Mucosa of descending colon (tissue), 3 donors: ENCODE measurements at regions not wholly inside any gene's neighbourhood (a gene's known extent, or its start where the extent isn't known, plus 50 kb on each side); places are given as distances from the start of the nearest gene placed in this dataset.
"Not testable (repeated sequence)": the region's sequence is repeated elsewhere in the genome, so short reads cannot be mapped to it uniquely, and the experiment has no call there.

Experiments
- ATAC-seq: fragments of 200-7000 bp; cut with Tn5 transposase; one replicate; pipeline ENCODE4 v1.9.1; 2020; ENCODE audit warnings: mild to moderate bottlenecking, moderate library complexity
- DNase-seq, 3 donors: peaks; one replicate each; pipeline ENCODE4 v3.0.0-alpha.2; 2020
- H3K36me3 ChIP-seq: fragments of 200-600 bp; one replicate; pipeline ENCODE4 v1.8.0; 2021; ENCODE audit warnings: low read depth, mild to moderate bottlenecking
- H3K4me1 ChIP-seq: fragments of 200-600 bp; one replicate; pipeline ENCODE4 v1.8.0; 2021; ENCODE audit warnings: low read depth, mild to moderate bottlenecking
- H3K4me3 ChIP-seq: fragments of 200-600 bp; one replicate; pipeline ENCODE4 v1.8.0; 2021; ENCODE audit warnings: mild to moderate bottlenecking
- H3K9me3 ChIP-seq: fragments of 200-600 bp; one replicate; pipeline ENCODE4 v1.8.0; 2021; ENCODE audit warnings: mild to moderate bottlenecking
- intact Hi-C, 2 donors: fragments of 100-400 bp; cut with DNase I in 1 of 2; cut with micrococcal nuclease in 1 of 2; formaldehyde crosslinking; loops; one replicate each; pipeline versions ENCODE4 v1.11.0 to v1.11.1; 2022; cut with DNase I, micrococcal nuclease
- TF ChIP-seq, protein P1 (sequence below): fragments of 200-600 bp; IDR thresholded peaks from one replicate; pipeline ENCODE4 v1.8.0; 2022; ENCODE audit warnings: antibody characterized with exemption, mild to moderate bottlenecking
- donor health status: DM: no; HTN: no; CAD: no; lungs with moderate emphysema.
- donor health status: DM: no; HTN: no; CAD: no.
- donor health status: DM: no; HTN: yes; CAD: no.

DNA sequence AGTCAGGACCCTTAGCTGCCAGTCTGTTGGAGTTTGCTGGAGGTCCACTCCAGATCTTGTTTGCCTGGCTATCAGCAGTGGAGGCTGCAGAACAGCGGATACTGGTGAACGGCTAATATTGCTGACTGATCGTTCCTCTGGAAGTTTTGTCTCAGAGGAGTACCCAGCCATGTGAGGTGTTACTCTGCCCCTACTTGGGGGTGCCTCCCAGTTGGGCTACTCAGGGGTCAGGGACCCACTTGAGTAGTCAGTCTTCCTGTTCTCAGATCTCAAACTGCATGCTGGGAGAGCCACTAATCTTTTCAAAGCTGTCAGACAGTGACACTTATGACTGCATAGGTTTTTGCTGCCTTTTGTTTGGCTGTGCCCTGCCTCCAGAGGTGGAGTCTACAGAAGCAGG, 160.5 kb downstream of the OR4A47 start:
- H3K4me3 ChIP-seq, intact Hi-C loops, H3K4me1 ChIP-seq, H3K36me3 ChIP-seq, ATAC-seq: not testable (repeated sequence)
- DNase-seq, result peak in 1 of 3 donors; percentile 6
- H3K9me3 ChIP-seq, result peaks cover 66% of the 10 kb centered on the region

DNA sequence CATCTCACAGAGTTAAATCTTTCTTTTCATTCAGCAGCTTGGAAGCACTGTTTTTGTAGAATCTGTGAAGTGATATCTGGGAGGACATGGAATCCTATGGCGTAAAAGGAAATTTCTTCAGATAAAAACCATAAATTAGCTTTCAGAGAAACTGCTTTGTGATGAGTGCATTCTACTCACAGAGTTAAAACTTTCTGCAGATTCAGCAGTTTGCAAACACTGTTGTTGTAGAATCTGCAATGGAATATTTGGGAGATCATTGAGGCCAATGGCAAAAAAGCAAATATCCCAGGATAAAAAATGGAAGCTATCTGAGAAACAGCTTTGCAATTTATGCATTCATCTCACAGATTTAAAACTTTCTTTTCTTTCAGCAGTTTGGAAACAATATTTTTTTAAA, 180.6 kb downstream of the OR4A47 start:
- Histone ChIP-seq H3K4me3 (no peak overlapping the region), H3K9me3 (peaks cover 97% of the 10 kb centered on the region), H3K4me1 (no peaks in the 10 kb centered on the region), H3K36me3 (no peaks in the 10 kb centered on the region)
- TF ChIP-seq, protein P1, sequence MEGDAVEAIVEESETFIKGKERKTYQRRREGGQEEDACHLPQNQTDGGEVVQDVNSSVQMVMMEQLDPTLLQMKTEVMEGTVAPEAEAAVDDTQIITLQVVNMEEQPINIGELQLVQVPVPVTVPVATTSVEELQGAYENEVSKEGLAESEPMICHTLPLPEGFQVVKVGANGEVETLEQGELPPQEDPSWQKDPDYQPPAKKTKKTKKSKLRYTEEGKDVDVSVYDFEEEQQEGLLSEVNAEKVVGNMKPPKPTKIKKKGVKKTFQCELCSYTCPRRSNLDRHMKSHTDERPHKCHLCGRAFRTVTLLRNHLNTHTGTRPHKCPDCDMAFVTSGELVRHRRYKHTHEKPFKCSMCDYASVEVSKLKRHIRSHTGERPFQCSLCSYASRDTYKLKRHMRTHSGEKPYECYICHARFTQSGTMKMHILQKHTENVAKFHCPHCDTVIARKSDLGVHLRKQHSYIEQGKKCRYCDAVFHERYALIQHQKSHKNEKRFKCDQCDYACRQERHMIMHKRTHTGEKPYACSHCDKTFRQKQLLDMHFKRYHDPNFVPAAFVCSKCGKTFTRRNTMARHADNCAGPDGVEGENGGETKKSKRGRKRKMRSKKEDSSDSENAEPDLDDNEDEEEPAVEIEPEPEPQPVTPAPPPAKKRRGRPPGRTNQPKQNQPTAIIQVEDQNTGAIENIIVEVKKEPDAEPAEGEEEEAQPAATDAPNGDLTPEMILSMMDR, result no peak
- ATAC-seq (no peak), DNase-seq (no peak)
- intact Hi-C loops, result no loop called here

DNA sequence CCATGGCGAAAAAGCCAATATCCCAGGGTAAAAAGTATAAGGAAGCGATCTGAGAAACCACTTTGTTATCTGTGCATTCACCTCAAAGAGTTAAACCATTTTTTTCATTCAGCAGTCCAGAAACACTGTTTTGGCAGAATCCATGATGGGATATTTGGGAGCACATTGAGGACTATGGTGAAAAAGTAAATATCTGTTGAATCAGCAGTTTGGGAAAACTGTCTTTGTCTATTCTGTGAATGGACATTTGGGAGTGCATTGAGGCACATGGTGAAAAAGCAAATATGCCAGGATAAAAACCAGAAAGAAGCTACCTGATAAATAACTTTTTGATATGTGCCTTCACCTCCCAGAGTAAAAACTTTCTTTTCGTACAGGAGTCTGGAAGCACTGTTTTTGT, 187.4 kb downstream of the OR4A47 start:
- no peak for DNase-seq
- Histone ChIP-seq H3K36me3 (no peaks in the 10 kb centered on the region), H3K4me3 (no peak overlapping the region), H3K4me1 (no peaks in the 10 kb centered on the region), H3K9me3 (peaks cover 77% of the 10 kb centered on the region)
- ATAC-seq, result no peak
- intact Hi-C loops, result no loop called here
- TF ChIP-seq, protein P1, result no peak

DNA sequence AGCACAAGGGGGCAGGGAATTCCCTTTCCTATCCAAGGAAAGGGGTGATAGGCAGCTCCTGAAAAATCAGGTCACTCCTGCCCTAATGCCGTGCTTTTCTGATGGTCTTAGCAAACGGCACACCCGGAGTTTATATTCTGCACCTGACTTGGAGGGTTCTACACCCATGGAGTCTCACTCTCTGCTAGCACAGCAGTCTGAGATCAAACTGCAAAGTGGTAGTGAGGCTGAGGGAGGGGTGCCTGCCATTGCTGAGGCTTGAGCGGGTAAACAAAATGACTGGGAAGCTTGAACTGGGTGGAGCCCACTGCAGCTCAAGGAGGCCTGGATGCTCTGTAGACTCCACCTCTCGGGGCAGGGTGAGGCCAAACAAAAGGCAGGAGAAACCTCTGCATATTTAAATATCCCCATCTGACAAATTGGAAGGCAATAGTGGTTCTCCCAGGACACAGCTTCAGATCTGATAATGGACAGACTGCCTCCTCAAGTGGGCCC, 194.7 kb downstream of the OR4A47 start:
- intact Hi-C loops, result no loop called here
- ATAC-seq, result no peak
- H3K4me1 ChIP-seq, result no peaks in the 10 kb centered on the region
- TF ChIP-seq, protein P1, result no peak
- DNase-seq, result no peak
- H3K9me3 ChIP-seq, result peaks cover 56% of the 10 kb centered on the region
- H3K4me3 ChIP-seq, result no peak overlapping the region
- H3K36me3 ChIP-seq, result no peaks in the 10 kb centered on the region

DNA sequence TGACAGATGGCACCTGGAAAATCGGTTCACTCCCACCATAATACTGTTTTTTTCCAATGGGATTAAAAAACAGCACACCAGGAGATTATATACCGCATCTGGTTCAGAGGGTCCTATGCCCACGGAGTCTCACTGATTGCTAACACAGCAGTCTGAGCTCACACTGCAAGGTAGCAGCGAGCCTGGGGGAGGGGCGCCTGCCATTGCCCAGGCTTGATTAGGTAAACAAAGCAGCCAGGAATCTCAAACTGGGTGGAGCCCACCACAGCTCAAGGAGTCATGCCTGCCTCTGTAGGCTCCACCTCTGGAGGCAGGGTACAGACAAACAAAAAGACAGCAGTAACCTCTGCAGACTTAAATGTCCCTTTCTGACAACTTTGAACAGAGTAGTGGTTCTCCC, 240.9 kb downstream of the OR4A47 start:
- H3K4me1 ChIP-seq, H3K36me3 ChIP-seq, intact Hi-C loops, H3K4me3 ChIP-seq, ATAC-seq: not testable (repeated sequence)
- peaks cover 65% of the 10 kb centered on the region for H3K9me3 ChIP-seq
- peak in 1 of 3 donors; percentile 8 for DNase-seq

DNA sequence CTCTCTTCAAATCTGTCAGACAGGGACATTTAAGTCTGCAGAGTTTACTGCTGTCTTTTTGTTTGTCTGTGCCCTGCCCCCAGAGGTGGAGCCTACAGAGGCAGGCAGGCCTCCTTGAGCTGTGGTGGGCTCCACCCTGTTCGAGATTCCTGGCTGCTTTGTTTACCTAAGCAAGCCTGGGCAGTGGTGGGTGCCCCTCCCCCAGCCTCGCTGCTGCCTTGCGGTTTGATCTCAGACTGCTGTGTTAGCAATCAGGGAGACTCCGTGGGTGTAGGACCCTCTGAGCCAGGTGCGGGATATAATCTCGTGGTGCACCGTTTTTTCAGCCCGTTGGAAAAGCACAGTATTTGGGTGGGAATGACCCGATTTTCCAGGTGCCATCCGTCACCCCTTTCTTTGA, 233.6 kb downstream of the TRIM51G start:
- not testable (repeated sequence) for ATAC-seq

More for the DNA sequence above, 233.6 kb downstream of the TRIM51G start:
- intact Hi-C loops, H3K4me3 ChIP-seq, H3K36me3 ChIP-seq, H3K4me1 ChIP-seq: not testable (repeated sequence)
- DNase-seq, result peak in 1 of 3 donors; percentile 8
- H3K9me3 ChIP-seq, result peaks cover 22% of the 10 kb centered on the region
